Tibial nerve (tissue), 3 donors: ENCODE measurements at regions not wholly inside any gene's neighbourhood (a gene's known extent, or its start where the extent isn't known, plus 50 kb on each side); places are given as distances from the start of the nearest gene placed in this dataset.

Experiments
- POLR2A ChIP-seq, 2 donors: fragments of 450-650 bp; IDR thresholded peaks; one replicate each; pipeline ENCODE4 v1.6.1; 2017; ENCODE audit warnings: antibody characterized with exemption in 2 of 2, mild to moderate bottlenecking in 2 of 2, moderate library complexity in 2 of 2
- TF ChIP-seq, protein P1 (sequence below), 5 experiments: fragments of 200-600 bp in 3 of 5; fragments of 450-650 bp in 2 of 5; sonication (generic) in 3 of 5; IDR thresholded peaks; one replicate each; pipeline ENCODE4 v1.5.1; 2016 to 2019; ENCODE audit warnings: antibody characterized with exemption in 5 of 5, mild to moderate bottlenecking in 3 of 5, moderate library complexity in 2 of 5

DNA sequence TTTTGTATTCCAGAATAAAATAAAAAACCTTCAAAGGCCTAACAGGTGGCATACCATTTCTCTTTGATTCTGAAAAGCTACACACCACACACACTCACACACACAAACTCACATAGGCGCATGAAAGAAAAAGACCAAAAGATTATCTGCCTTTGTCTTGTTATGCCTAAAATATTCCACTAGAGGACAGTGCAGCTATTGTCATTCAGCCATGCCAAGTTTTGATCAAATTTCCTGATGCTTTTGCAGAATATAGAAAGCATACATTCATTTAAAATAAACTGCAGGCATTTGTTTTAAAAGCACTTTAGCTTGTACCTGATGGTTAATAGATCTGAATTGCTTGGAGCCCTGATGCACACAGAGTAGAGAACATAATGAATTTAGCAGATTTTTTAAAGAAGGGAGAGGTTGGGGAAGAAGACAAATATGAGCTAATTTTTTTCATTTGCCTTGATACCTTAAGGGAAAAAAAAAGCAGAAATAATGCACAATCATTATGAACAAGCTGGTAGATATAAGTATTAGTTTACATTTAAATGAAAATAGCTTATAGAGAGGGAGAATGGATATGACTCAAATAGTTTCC, 1766.9 kb upstream of the SEL1L start:
- TF ChIP-seq, protein P1, sequence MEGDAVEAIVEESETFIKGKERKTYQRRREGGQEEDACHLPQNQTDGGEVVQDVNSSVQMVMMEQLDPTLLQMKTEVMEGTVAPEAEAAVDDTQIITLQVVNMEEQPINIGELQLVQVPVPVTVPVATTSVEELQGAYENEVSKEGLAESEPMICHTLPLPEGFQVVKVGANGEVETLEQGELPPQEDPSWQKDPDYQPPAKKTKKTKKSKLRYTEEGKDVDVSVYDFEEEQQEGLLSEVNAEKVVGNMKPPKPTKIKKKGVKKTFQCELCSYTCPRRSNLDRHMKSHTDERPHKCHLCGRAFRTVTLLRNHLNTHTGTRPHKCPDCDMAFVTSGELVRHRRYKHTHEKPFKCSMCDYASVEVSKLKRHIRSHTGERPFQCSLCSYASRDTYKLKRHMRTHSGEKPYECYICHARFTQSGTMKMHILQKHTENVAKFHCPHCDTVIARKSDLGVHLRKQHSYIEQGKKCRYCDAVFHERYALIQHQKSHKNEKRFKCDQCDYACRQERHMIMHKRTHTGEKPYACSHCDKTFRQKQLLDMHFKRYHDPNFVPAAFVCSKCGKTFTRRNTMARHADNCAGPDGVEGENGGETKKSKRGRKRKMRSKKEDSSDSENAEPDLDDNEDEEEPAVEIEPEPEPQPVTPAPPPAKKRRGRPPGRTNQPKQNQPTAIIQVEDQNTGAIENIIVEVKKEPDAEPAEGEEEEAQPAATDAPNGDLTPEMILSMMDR (IDR thresholded peaks at IDR 0.05) = peak; percentile 69 to 86 (median 73)
- TF ChIP-seq POLR2A (IDR thresholded peaks at IDR 0.05) = no peak
